NCI-H146 treated with DMSO at 0.1 percent for 48 hours (cell line): ENCODE measurements at regions not wholly inside any gene's neighbourhood (a gene's known extent, or its start where the extent isn't known, plus 50 kb on each side); places are given as distances from the start of the nearest gene placed in this dataset.

Experiments used
- DNase-seq: peaks from one replicate; lab custom pipeline; 2025; ENCODE audit not compliant: unreplicated experiment; lab: John Stamatoyannopoulos, UW

- no peak for DNase-seq
These were observed 1924.1 kb upstream of the WWC1 start for GRCh38 chr5:166367391-166367790.

- DNase-seq: no peak
These were observed 1922.1 kb upstream of the WWC1 start for GRCh38 chr5:166369346-166369745.

GRCh38 chr5:166369807-166370206 lies 1921.6 kb upstream of the WWC1 start:
- no peak for DNase-seq

GRCh38 chr5:166370928-166371690 lies 1920.3 kb upstream of the WWC1 start:
- no peak for DNase-seq

- no peak for DNase-seq
These were observed 1917.6 kb upstream of the WWC1 start for GRCh38 chr5:166373817-166374216.

- no peak for DNase-seq
These were observed 1913.7 kb upstream of the WWC1 start for GRCh38 chr5:166377756-166378155.

GRCh38 chr5:166379517-166379916 lies 1911.9 kb upstream of the WWC1 start:
- no peak for DNase-seq

GRCh38 chr5:166382031-166382430 lies 1909.4 kb upstream of the WWC1 start:
- DNase-seq: no peak

- no peak for DNase-seq
These were observed 1893.3 kb upstream of the WWC1 start for GRCh38 chr5:166398131-166398530.

GRCh38 chr5:166399781-166400180 lies 1891.7 kb upstream of the WWC1 start:
- DNase-seq: no peak

GRCh38 chr5:166401391-166401790 lies 1890.1 kb upstream of the WWC1 start:
- DNase-seq: no peak

- no peak for DNase-seq
These were observed 1879.3 kb upstream of the WWC1 start for GRCh38 chr5:166412191-166412590.

- DNase-seq: no peak
These were observed 1864.2 kb upstream of the WWC1 start for GRCh38 chr5:166427211-166427610.

GRCh38 chr5:166428264-166428803 lies 1863.1 kb upstream of the WWC1 start:
- DNase-seq: no peak

GRCh38 chr5:166430491-166431319 lies 1860.7 kb upstream of the WWC1 start:
- DNase-seq: no peak

- no peak for DNase-seq
These were observed 1860.0 kb upstream of the WWC1 start for GRCh38 chr5:166431456-166431855.

- DNase-seq: no peak
These were observed 1857.8 kb upstream of the WWC1 start for GRCh38 chr5:166433679-166434078.

- no peak for DNase-seq
These were observed 1854.6 kb upstream of the WWC1 start for GRCh38 chr5:166436872-166437271.

- DNase-seq: no peak
These were observed 1805.1 kb upstream of the WWC1 start for GRCh38 chr5:166486348-166486747.

GRCh38 chr5:166488560-166488959 lies 1802.9 kb upstream of the WWC1 start:
- DNase-seq: no peak

- DNase-seq: no peak
These were observed 1798.4 kb upstream of the WWC1 start for GRCh38 chr5:166493040-166493439.

GRCh38 chr5:166493612-166494011 lies 1797.8 kb upstream of the WWC1 start:
- no peak for DNase-seq
